Liver (tissue), 8 donors: ENCODE measurements at regions not wholly inside any gene's neighbourhood (a gene's known extent, or its start where the extent isn't known, plus 50 kb on each side); places are given as distances from the start of the nearest gene placed in this dataset.

ENCODE experiments used
- DNase-seq: peaks from one replicate; pipeline ENCODE4 v3.0.0-alpha.2; 2017; ENCODE audit warnings: low spot score
- H3K27ac ChIP-seq, 2 donors: one replicate each; pipeline ENCODE4 v1.7.0; 2013; ENCODE audit warnings: inconsistent platforms in 2 of 2, low read length in 2 of 2, control low read depth in 1 of 2, low read depth in 1 of 2, mild to moderate bottlenecking in 1 of 2
- H3K27me3 ChIP-seq, 4 donors: one replicate each; pipeline versions ENCODE4 v1.6.1 to v1.7.0; 2013; ENCODE audit warnings: low read length in 3 of 4, inconsistent platforms in 1 of 4, mild to moderate bottlenecking in 1 of 4, moderate library complexity in 1 of 4; ENCODE audit not compliant: control insufficient read depth in 4 of 4, insufficient read depth in 4 of 4
- H3K36me3 ChIP-seq, 4 donors: one replicate each; pipeline versions ENCODE4 v1.6.1 to v1.7.0; 2013; ENCODE audit warnings: low read length in 3 of 4, mild to moderate bottlenecking in 3 of 4, low read depth in 1 of 4, moderate library complexity in 1 of 4; ENCODE audit not compliant: control insufficient read depth in 4 of 4, insufficient read depth in 3 of 4
- H3K4me1 ChIP-seq, 4 donors: one replicate each; pipeline versions ENCODE4 v1.6.1 to v1.7.0; 2013; ENCODE audit warnings: low read length in 3 of 4, mild to moderate bottlenecking in 3 of 4, moderate library complexity in 1 of 4; ENCODE audit not compliant: control insufficient read depth in 4 of 4, insufficient read depth in 4 of 4
- H3K4me3 ChIP-seq, 3 donors: one replicate each; pipeline versions ENCODE4 v1.6.1 to v1.7.0; 2013; ENCODE audit warnings: low read length in 3 of 3, control low read depth in 1 of 3, low read depth in 1 of 3, mild to moderate bottlenecking in 1 of 3
- H3K9ac ChIP-seq, 2 donors: one replicate each; pipeline ENCODE4 v1.7.0; 2013; ENCODE audit warnings: low read length in 2 of 2, mild to moderate bottlenecking in 2 of 2, moderate library complexity in 2 of 2, control low read depth in 1 of 2, low read depth in 1 of 2
- H3K9me3 ChIP-seq, 4 donors: one replicate each; pipeline versions ENCODE4 v1.6.1 to v1.7.0; 2013; ENCODE audit warnings: low read length in 3 of 4; ENCODE audit not compliant: control insufficient read depth in 4 of 4
- EGR1 ChIP-seq, 2 donors: IDR thresholded peaks; 2 replicates each; pipeline ENCODE4 v1.6.1; 2016 to 2018; ENCODE audit warnings: antibody characterized with exemption in 2 of 2, low read depth in 2 of 2
- FOXA1 ChIP-seq: IDR thresholded peaks from 2 replicates; pipeline ENCODE4 v1.6.1; 2016; ENCODE audit warnings: antibody characterized with exemption
- FOXA2 ChIP-seq: IDR thresholded peaks from 2 replicates; pipeline ENCODE4 v1.6.1; 2016; ENCODE audit warnings: antibody characterized with exemption
- GABPA ChIP-seq, 2 donors: IDR thresholded peaks in 1 of 2; conservative IDR thresholded peaks in 1 of 2; 2 replicates each; pipeline ENCODE4 v1.6.1; 2016; ENCODE audit warnings: antibody characterized with exemption in 2 of 2, mild to moderate bottlenecking in 1 of 2, moderate library complexity in 1 of 2
- HNF4A ChIP-seq, 2 donors: conservative IDR thresholded peaks; 2 replicates each; pipeline ENCODE4 v1.6.1; 2016; ENCODE audit warnings: antibody characterized with exemption in 2 of 2, mild to moderate bottlenecking in 2 of 2
- HNF4G ChIP-seq: IDR thresholded peaks from 2 replicates; pipeline ENCODE4 v1.6.1; 2016; ENCODE audit warnings: antibody characterized with exemption
- JUND ChIP-seq, 2 donors: IDR thresholded peaks; 2 replicates each; pipeline ENCODE4 v1.6.1; 2016; ENCODE audit warnings: antibody characterized with exemption in 2 of 2
- NR2F2 ChIP-seq: IDR thresholded peaks from 2 replicates; pipeline ENCODE4 v1.6.1; 2016; ENCODE audit warnings: antibody characterized with exemption
- RAD21 ChIP-seq, 2 donors: IDR thresholded peaks; 2 replicates each; pipeline ENCODE4 v1.6.1; 2016; ENCODE audit warnings: antibody characterized with exemption in 2 of 2, mild to moderate bottlenecking in 2 of 2
- RXRA ChIP-seq, 2 donors: IDR thresholded peaks; 2 replicates each; pipeline ENCODE4 v1.6.1; 2017 to 2018; ENCODE audit warnings: antibody characterized with exemption in 2 of 2, mild to moderate bottlenecking in 1 of 2
- SP1 ChIP-seq: IDR thresholded peaks from 2 replicates; pipeline ENCODE4 v1.6.1; 2018; ENCODE audit warnings: antibody characterized with exemption, mild to moderate bottlenecking
- TAF1 ChIP-seq: conservative IDR thresholded peaks from 2 replicates; pipeline ENCODE4 v1.6.1; 2016; ENCODE audit warnings: antibody characterized with exemption, mild to moderate bottlenecking
- YY1 ChIP-seq: IDR thresholded peaks from 2 replicates; pipeline ENCODE4 v1.6.1; 2016; ENCODE audit warnings: antibody characterized with exemption, mild to moderate bottlenecking
- WGBS: extraction: QIAGEN DNeasy Blood & Tissue Kit; methylation state at CpG from one replicate; pipeline ENCODE4 v1.1.7; 2013; 5-methylcytosine and 5-hydroxymethylcytosine counted together
- TF ChIP-seq, protein P1 (sequence below): IDR thresholded peaks from 2 replicates; pipeline ENCODE4 v1.6.1; 2016; ENCODE audit warnings: antibody characterized with exemption
- TF ChIP-seq, protein P2 (sequence below): IDR thresholded peaks from 2 replicates; pipeline ENCODE4 v1.6.1; 2016; ENCODE audit warnings: antibody characterized with exemption
- TF ChIP-seq, protein P3 (sequence below): fragments of 150-350 bp; IDR thresholded peaks from 2 replicates; pipeline ENCODE4 v1.5.1; 2017; ENCODE audit warnings: improper control_type of control experiment, low read depth, low read length; ENCODE audit not compliant: missing input control
- TF ChIP-seq, protein P4 (sequence below): IDR thresholded peaks from 2 replicates; pipeline ENCODE4 v1.6.1; 2016; ENCODE audit warnings: antibody characterized with exemption, mild to moderate bottlenecking
- donor health status: healthy.
- donor health status: healthy.
- donor health status: healthy.
- donor health status: healthy.
- donor health status: healthy.

DNA sequence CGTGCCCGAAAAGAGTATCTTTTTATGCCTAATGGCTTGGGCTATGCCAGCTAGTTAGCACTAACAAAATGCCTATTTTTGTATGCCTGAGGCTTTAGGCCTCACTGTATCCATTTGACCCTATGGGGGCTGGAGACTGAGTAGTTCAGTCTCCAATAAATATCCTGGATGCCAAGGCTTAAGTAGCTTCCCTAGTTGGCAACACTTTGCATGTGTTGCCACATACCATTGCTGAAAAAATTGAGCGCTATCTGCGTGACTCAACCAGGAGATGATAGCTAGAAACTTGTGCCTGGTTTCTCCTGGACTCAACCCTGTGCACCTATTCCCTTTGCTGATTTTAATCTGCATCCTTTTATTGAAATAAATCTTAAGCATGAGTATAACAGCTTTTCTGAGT, 58.4 kb upstream of the ATP2C1 start:
- H3K27ac ChIP-seq, result no peak overlapping the region
- H3K9ac ChIP-seq, result no peak overlapping the region
- peaks cover 0 to 3% (median 0%) of the 10 kb centered on the region in 4 donors for H3K27me3 ChIP-seq
- DNase-seq, result no peak
- H3K4me3 ChIP-seq, result no peak overlapping the region
- no peaks in the 10 kb centered on the region for H3K9me3 ChIP-seq
- TF ChIP-seq TAF1 (no peak), HNF4A (conservative IDR thresholded peaks at IDR 0.05) (no peak), NR2F2 (no peak), RAD21 (IDR thresholded peaks at IDR 0.05) (no peak), HNF4G (no peak), YY1 (no peak), SP1 (no peak), JUND (IDR thresholded peaks at IDR 0.05) (no peak), FOXA2 (no peak)
- TF ChIP-seq, protein P1, sequence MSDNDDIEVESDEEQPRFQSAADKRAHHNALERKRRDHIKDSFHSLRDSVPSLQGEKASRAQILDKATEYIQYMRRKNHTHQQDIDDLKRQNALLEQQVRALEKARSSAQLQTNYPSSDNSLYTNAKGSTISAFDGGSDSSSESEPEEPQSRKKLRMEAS, result no peak
- TF ChIP-seq, protein P2, sequence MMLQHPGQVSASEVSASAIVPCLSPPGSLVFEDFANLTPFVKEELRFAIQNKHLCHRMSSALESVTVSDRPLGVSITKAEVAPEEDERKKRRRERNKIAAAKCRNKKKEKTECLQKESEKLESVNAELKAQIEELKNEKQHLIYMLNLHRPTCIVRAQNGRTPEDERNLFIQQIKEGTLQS, result no peak
- TF ChIP-seq, protein P3, sequence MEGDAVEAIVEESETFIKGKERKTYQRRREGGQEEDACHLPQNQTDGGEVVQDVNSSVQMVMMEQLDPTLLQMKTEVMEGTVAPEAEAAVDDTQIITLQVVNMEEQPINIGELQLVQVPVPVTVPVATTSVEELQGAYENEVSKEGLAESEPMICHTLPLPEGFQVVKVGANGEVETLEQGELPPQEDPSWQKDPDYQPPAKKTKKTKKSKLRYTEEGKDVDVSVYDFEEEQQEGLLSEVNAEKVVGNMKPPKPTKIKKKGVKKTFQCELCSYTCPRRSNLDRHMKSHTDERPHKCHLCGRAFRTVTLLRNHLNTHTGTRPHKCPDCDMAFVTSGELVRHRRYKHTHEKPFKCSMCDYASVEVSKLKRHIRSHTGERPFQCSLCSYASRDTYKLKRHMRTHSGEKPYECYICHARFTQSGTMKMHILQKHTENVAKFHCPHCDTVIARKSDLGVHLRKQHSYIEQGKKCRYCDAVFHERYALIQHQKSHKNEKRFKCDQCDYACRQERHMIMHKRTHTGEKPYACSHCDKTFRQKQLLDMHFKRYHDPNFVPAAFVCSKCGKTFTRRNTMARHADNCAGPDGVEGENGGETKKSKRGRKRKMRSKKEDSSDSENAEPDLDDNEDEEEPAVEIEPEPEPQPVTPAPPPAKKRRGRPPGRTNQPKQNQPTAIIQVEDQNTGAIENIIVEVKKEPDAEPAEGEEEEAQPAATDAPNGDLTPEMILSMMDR, result no peak
- no peaks in the 10 kb centered on the region for H3K36me3 ChIP-seq
- 94% methylated on average over 4 of the region's 4 CpGs for WGBS
- H3K4me1 ChIP-seq, result no peaks in the 10 kb centered on the region

DNA sequence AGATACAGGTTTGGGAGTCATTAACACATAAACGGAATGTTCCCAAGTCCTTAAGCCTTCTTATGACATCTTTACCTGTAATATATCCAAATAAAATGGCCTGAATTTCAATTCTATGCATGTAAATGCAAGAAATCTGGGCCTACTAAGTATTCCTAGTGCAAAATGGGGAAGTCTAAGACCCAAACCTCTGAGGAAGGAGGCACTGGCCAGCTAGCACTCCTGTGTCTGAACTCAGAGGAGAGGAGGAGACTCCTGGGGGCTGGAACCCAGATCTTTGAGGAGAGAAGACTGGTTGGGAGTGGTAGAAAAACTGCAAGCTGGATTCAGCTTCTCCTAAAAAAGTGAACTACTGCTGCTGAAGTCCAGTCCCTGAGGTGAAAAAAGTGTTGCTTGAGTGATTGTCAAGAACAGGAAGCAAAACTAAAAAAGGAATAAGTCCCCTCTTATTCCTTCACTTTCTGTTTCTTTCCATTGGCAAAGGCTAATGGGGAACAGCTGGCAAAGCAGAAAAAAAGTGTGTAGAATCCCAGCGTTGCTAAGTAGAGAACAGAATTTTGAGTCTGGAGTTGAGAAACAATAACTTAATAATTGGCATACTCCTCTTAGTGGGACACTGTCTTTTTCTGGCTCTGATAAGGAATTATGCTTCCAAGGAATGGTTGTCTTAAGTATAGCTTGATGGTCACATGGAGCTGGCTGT, 54.8 kb upstream of the ATP2C1 start:
- Histone ChIP-seq H3K4me1 (no peaks in the 10 kb centered on the region), H3K36me3 (no peaks in the 10 kb centered on the region), H3K4me3 (no peak overlapping the region), H3K9ac (no peak overlapping the region), H3K27me3 (no peaks in the 10 kb centered on the region), H3K27ac (no peak overlapping the region), H3K9me3 (no peaks in the 10 kb centered on the region)
- WGBS, result 77% methylated on average over 2 of the region's 2 CpGs
- no peak for TF ChIP-seq EGR1 (IDR thresholded peaks at IDR 0.05; ENCODE audit: low read depth in 2 of 2)
- TF ChIP-seq RXRA (IDR thresholded peaks at IDR 0.05), result no peak
- TF ChIP-seq TAF1, result no peak
- TF ChIP-seq, protein P2, result no peak
- no peak for TF ChIP-seq GABPA (IDR thresholded peaks at IDR 0.05 in 1 of 2, conservative IDR thresholded peaks at IDR 0.05 in 1 of 2)
- TF ChIP-seq RAD21 (IDR thresholded peaks at IDR 0.05), result no peak
- TF ChIP-seq NR2F2, result no peak
- TF ChIP-seq, protein P3, result no peak
- TF ChIP-seq FOXA2, result no peak
- TF ChIP-seq SP1, result no peak
- TF ChIP-seq, protein P4, sequence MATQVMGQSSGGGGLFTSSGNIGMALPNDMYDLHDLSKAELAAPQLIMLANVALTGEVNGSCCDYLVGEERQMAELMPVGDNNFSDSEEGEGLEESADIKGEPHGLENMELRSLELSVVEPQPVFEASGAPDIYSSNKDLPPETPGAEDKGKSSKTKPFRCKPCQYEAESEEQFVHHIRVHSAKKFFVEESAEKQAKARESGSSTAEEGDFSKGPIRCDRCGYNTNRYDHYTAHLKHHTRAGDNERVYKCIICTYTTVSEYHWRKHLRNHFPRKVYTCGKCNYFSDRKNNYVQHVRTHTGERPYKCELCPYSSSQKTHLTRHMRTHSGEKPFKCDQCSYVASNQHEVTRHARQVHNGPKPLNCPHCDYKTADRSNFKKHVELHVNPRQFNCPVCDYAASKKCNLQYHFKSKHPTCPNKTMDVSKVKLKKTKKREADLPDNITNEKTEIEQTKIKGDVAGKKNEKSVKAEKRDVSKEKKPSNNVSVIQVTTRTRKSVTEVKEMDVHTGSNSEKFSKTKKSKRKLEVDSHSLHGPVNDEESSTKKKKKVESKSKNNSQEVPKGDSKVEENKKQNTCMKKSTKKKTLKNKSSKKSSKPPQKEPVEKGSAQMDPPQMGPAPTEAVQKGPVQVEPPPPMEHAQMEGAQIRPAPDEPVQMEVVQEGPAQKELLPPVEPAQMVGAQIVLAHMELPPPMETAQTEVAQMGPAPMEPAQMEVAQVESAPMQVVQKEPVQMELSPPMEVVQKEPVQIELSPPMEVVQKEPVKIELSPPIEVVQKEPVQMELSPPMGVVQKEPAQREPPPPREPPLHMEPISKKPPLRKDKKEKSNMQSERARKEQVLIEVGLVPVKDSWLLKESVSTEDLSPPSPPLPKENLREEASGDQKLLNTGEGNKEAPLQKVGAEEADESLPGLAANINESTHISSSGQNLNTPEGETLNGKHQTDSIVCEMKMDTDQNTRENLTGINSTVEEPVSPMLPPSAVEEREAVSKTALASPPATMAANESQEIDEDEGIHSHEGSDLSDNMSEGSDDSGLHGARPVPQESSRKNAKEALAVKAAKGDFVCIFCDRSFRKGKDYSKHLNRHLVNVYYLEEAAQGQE, result no peak
- TF ChIP-seq JUND (IDR thresholded peaks at IDR 0.05), result no peak
- no peak for TF ChIP-seq FOXA1
- no peak for DNase-seq
